ENCODE measurements at regions not wholly inside any gene's neighbourhood (a gene's known extent, or its start where the extent isn't known, plus 50 kb on each side); places are given as distances from the start of the nearest gene placed in this dataset. TPM values are rescaled to one million over a fixed set of nuclear protein-coding genes. Genes with fewer than 3 reads are reported as not detected.

Small RNA genes in the stretch of these regions (small RNA-seq; reads per million reads assigned to genes)
- not detected for gene RN7SL601P
